Skeletal muscle cell (primary cell): ENCODE measurements at regions not wholly inside any gene's neighbourhood (a gene's known extent, or its start where the extent isn't known, plus 50 kb on each side); places are given as distances from the start of the nearest gene placed in this dataset.
"Not testable (repeated sequence)": the region's sequence is repeated elsewhere in the genome, so short reads cannot be mapped to it uniquely, and the experiment has no call there.

ENCODE experiments used
- DNase-seq: peaks from one replicate; pipeline ENCODE4 v3.0.0-alpha.2; 2010; ENCODE audit warnings: low read depth
- H3K4me3 ChIP-seq: 2 replicates; pipeline ENCODE4 v1.5.1; 2011; ENCODE audit warnings: low read depth, mild to moderate bottlenecking, control low read depth, low read length, moderate library complexity

GRCh38 chr4:60926624-60927023, 273.5 kb upstream of the ADGRL3 start:
- H3K4me3 ChIP-seq, result no peak overlapping the region
- DNase-seq, result no peak

- no peak for DNase-seq
- no peak overlapping the region for H3K4me3 ChIP-seq
Measured at GRCh38 chr4:60930866-60931265, 269.3 kb upstream of the ADGRL3 start.

DNA sequence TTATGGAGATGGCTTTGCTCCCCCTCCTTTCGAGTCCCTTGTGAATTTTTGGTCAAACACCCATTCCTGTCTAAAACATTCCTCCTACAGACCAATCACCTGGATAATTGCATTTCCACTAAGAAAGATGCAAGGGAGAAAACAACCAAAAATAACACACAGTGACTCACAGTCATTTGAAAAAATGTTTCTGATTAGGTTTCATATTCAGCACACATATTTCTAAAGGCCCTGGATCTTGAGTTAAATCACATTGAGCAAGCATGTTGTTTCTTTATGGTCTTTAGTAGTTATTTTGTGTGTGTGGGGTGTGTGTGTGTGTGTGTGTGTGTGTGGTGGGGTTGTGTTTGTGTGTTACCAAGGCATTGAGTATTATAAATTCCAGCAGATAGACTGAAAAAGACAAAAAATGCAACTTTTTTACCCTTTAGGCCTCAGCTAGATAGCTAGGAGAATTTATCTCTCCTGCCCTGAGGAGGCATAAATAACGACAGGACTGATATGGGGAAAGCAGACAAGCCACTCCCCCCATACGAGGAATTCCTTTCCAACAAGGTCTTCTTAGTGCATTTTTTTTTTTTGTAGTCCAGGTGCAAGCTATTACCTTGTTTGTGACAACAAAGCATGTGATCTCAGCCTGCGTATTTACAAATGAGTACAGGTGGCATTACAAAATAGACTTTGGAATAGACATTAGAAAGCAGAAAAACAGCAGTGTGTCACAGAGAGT, 265.4 kb upstream of the ADGRL3 start:
- no peak overlapping the region for H3K4me3 ChIP-seq
- no peak for DNase-seq

- no peak for DNase-seq
- no peak overlapping the region for H3K4me3 ChIP-seq
Measured at GRCh38 chr4:60938181-60938580, 261.9 kb upstream of the ADGRL3 start.

DNA sequence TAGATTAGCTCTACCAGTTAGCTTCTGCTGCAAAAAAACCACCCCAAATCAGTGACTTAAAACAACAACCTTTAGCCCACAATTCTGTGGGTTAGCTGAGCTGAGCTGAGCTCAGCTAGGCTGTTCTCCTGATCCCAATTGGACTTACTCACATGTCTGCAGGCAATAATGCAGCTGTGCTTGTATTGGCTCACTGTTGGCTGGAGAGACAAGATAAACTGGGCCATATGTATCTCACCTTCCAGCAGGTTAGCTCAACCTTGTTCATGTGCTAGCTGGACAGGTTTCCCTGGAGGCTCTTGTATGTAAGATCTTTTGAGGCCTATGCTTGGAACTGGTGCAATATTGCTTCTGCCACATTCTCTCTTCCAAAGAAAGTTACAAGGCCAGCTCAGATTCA, 261.5 kb upstream of the ADGRL3 start:
- H3K4me3 ChIP-seq, result no peak overlapping the region

DNA sequence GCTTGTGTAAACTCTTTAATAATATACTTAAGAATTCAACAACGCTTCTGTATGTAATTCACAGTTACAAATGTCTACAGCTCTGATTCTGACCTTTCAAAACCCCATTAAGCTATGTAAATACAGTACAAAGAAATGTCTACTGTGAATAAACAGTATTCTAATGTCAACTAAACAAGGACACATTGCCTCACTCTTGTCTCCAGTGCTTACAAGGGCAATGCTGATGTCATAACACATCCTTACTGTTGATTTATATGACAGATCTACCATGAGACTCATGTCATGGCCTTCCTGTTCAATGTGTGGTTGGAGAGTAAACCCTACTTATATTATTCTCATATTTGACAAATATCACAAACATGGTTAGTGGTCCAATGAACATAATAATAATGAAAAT, 256.1 kb upstream of the ADGRL3 start:
- no peak overlapping the region for H3K4me3 ChIP-seq
- DNase-seq, result no peak

More for the DNA sequence above, 261.5 kb upstream of the ADGRL3 start:
- DNase-seq, result no peak

- H3K4me3 ChIP-seq, result no peak overlapping the region
- DNase-seq, result no peak
Measured at GRCh38 chr4:60945641-60946040, 254.5 kb upstream of the ADGRL3 start.

GRCh38 chr4:60948008-60948407, 252.1 kb upstream of the ADGRL3 start:
- DNase-seq, result peak; percentile 4
- H3K4me3 ChIP-seq, result no peak overlapping the region

GRCh38 chr4:60952921-60953320, 247.2 kb upstream of the ADGRL3 start:
- no peak for DNase-seq
- no peak overlapping the region for H3K4me3 ChIP-seq

GRCh38 chr4:60953826-60954225, 246.3 kb upstream of the ADGRL3 start:
- no peak for DNase-seq
- H3K4me3 ChIP-seq, result no peak overlapping the region

DNA sequence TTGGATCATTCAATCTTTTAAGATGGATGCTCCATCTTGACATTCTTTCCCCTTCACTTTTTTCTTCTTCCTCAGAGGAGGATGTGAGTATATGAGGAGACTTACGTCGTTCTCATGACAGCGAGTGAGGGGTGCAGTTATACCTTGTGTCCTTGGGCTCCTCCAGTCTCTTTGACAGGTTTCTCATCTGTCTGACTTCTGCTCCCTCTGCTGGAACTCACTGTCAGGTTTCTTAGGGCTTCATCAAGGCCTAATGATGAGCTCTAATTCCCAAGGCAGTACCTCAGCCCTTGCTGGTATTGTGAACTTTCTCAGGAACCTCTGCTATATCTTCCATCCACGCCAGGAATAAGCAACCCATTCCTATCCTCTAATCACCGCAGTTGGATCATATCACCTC, 237.8 kb upstream of the ADGRL3 start:
- no peak for DNase-seq
- no peak overlapping the region for H3K4me3 ChIP-seq

DNA sequence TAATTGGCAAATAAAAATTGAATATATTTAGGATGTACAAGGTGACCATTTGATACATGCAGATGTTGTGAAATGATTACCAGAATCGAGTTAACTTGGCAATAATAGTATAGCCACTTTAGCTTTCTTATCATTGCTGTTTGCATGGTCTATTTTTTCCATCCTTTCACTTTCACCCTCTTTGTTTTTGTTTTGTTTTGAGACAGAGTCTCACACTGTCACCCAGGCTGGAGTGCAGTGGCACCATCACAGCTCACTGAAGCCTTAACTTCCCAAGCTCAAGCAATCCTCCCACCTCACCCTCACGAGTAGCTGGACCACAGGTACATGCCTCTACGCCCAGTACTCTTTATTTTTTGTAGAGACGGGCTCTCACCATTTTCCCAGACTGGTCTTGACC, 218.6 kb upstream of the ADGRL3 start:
- no peak overlapping the region for H3K4me3 ChIP-seq
- DNase-seq, result no peak

DNA sequence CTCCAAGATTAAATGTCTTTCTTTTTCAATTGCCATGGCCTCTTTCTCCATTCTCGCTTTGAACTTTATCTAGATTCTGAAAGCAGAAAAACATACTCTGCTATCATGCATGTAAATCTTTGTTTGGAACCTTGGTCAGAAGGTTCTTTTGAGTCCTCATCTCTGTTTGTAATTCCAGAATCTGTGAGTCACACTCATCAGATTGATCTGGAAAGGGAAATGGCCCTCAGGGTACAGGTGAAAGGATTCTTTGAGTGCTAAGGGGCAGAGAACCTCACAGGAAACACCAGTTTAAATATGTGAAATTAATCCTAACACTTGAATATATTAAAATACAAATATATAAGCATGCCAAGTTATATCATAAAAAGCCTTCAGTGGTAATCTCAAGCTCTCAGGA, 211.0 kb upstream of the ADGRL3 start:
- H3K4me3 ChIP-seq, result no peak overlapping the region

GRCh38 chr4:60992037-60992436, 208.1 kb upstream of the ADGRL3 start:
- H3K4me3 ChIP-seq, result no peak overlapping the region
- DNase-seq, result peak; percentile 38

More for the DNA sequence above, 211.0 kb upstream of the ADGRL3 start:
- no peak for DNase-seq

- DNase-seq, result no peak
Measured at GRCh38 chr4:61003301-61003700, 196.8 kb upstream of the ADGRL3 start.

DNA sequence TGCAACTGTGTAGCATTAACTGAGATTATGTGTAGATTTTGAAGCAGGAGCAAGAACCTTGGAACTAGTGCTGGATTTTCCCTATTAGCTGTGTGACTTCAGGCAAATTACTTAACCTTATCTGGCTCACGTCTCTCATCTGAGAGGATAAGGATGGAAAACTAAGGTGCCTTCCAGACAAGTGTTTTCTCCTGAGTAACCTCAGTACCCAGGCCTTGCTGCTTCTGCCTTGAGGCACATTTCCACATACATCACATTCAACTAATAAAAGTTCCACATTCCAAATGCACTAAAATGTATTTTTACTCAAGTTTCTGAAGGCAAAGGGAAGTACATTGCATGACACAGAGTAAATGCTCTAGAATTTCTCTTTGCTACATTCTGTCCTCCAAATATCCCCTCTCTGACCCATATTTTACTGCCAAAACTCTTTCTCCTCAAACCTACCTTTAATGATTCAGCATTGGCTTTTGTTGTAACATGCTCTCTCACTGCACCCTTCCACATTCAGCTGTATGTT, 195.4 kb upstream of the ADGRL3 start:
- H3K4me3 ChIP-seq, result no peak overlapping the region
- DNase-seq, result no peak

More at GRCh38 chr4:61003301-61003700, 196.8 kb upstream of the ADGRL3 start:
- H3K4me3 ChIP-seq, result no peak overlapping the region

- DNase-seq, result no peak
- no peak overlapping the region for H3K4me3 ChIP-seq
Measured at GRCh38 chr4:61011051-61011450, 189.1 kb upstream of the ADGRL3 start.

- DNase-seq, H3K4me3 ChIP-seq: not testable (repeated sequence)
Measured at GRCh38 chr4:61011936-61012335, 188.2 kb upstream of the ADGRL3 start.

DNA sequence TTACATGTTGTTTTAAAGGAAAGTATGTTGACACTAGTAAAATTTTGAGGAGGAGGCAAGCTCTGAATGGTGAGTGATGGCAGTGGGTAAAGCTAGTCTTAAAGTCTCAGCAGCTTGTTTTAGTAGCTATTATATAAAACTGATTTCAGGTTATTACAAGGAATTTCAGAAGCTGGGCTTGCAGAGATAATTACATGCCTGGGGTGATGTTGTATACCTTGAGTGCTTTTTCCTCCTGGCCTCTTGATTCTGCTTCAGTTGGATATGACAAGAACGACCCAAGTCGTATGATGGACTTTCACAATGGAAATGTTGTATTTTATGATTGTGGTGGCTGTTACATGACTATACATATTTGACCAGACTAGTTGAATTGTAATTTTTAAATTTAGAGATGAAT, 175.5 kb upstream of the ADGRL3 start:
- no peak for DNase-seq

GRCh38 chr4:61027939-61028338, 172.2 kb upstream of the ADGRL3 start:
- no peak overlapping the region for H3K4me3 ChIP-seq
- DNase-seq, result no peak

More for the DNA sequence above, 175.5 kb upstream of the ADGRL3 start:
- H3K4me3 ChIP-seq, result no peak overlapping the region

- no peak overlapping the region for H3K4me3 ChIP-seq
- DNase-seq, result no peak
Measured at GRCh38 chr4:61036071-61036684, 163.9 kb upstream of the ADGRL3 start.
